NB4 (cell line): ENCODE measurements at regions not wholly inside any gene's neighbourhood (a gene's known extent, or its start where the extent isn't known, plus 50 kb on each side); places are given as distances from the start of the nearest gene placed in this dataset.

Experiments used
- DNase-seq: peaks from one replicate; pipeline ENCODE4 v3.0.0; 2010; ENCODE audit warnings: low read depth
- H3K4me3 ChIP-seq: one replicate; pipeline ENCODE4 v1.5.1; 2011; ENCODE audit warnings: mild to moderate bottlenecking, low read depth, low read length, moderate library complexity
- MYC ChIP-seq: IDR thresholded peaks from 2 replicates; pipeline ENCODE4 v1.6.1; 2011; ENCODE audit warnings: low read depth, low read length
- POLR2A ChIP-seq: IDR thresholded peaks from 2 replicates; pipeline ENCODE4 v1.6.1; 2011; ENCODE audit warnings: mild to moderate bottlenecking; ENCODE audit not compliant: insufficient read length; ENCODE audit errors: extremely low read depth
- TF ChIP-seq, protein P1 (sequence below): IDR thresholded peaks from one replicate; pipeline ENCODE4 v1.5.1; 2012; ENCODE audit warnings: low read depth, low read length
- TF ChIP-seq, protein P2 (sequence below): IDR thresholded peaks from 2 replicates; pipeline ENCODE4 v1.6.1; 2011; ENCODE audit warnings: low read depth, low read length

DNA sequence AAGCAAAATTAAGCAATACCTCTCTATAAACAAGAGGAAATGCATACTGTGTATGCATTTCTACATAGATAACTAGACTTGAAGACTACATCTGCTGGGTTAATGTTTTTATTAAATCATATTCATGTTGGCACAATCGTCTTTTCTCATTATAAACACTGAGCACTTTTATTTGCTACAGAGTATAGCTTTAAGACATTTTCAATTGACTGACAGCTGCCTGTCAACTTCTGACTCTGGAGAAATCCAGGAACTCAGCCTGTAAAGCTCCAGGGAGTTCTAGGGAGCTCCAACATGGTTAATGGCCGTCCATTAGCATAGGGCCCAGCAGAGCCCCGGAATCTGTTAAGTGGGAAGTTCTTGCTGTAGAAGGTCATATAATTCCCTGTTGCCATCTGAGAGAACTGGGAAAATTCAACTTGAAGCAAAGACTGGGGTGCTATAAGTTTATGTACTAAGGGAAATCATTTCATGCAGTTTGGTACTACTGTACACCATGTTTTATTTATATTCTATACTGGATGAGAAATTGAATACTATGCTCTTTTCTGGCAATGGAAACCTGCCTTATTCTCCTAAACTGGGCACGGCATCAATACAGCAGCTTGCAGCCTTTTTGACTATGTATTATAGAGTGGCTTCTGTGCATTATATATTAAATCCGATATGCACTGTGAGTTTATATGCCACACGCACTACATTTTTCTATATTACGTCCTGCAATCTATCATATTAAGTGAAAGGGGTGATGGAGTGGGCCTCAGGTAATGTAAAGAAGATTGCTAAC, 243.5 kb upstream of the ZNF521 start:
- TF ChIP-seq, protein P1, sequence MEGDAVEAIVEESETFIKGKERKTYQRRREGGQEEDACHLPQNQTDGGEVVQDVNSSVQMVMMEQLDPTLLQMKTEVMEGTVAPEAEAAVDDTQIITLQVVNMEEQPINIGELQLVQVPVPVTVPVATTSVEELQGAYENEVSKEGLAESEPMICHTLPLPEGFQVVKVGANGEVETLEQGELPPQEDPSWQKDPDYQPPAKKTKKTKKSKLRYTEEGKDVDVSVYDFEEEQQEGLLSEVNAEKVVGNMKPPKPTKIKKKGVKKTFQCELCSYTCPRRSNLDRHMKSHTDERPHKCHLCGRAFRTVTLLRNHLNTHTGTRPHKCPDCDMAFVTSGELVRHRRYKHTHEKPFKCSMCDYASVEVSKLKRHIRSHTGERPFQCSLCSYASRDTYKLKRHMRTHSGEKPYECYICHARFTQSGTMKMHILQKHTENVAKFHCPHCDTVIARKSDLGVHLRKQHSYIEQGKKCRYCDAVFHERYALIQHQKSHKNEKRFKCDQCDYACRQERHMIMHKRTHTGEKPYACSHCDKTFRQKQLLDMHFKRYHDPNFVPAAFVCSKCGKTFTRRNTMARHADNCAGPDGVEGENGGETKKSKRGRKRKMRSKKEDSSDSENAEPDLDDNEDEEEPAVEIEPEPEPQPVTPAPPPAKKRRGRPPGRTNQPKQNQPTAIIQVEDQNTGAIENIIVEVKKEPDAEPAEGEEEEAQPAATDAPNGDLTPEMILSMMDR: no peak
- TF ChIP-seq POLR2A (no peak), MYC (no peak)
- TF ChIP-seq, protein P2, sequence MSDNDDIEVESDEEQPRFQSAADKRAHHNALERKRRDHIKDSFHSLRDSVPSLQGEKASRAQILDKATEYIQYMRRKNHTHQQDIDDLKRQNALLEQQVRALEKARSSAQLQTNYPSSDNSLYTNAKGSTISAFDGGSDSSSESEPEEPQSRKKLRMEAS: no peak
- DNase-seq: no peak

DNA sequence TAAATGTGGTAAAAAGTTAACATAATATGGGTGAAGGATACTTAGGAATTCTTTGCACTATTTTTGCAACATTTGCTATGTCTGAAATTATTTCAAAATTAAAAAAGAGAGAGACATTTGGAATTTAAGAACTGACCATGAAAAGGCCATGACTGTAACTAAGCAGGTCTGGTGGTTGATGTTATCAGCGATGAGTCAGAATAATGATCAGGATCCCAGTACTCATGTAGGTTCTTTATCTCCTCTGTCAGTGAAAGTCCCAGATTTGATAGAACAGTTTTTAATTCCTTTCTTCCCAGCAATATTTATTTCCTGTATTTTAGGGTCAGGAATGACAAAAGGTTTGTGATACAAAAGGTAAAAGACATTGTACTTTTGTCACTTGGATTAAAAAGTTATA, 242.4 kb upstream of the ZNF521 start:
- no peak overlapping the region for H3K4me3 ChIP-seq
- no peak for DNase-seq
- TF ChIP-seq, protein P1: no peak
- no peak for TF ChIP-seq POLR2A
- TF ChIP-seq MYC: no peak
- TF ChIP-seq, protein P2: no peak

More for the DNA sequence above, 243.5 kb upstream of the ZNF521 start:
- H3K4me3 ChIP-seq: no peak overlapping the region

DNA sequence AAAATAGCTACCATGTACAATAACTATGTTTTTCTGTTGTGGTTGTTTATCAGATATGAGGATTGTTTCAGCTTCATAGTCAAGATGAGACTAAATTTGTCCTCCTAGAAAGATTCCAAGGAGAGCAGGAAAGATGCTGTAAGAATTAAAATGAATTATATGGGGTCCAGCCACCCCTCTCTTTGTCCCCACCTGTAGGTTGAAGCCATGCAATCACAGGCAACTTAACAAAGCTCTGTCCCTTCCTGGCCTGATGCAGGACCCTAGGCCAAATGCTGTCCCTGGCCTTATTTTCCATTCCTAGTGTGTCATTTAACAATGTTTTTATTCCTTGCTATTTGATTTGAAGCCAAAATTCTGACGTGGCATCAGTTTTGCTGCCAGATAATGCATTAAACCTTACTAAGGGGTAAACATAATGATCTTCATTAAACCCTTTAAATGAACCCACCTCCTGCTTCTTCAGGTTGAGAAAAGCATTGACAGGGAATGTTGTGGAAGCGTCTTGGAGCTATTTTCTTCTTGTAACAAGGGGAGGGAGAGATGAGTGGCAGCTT, 240.9 kb upstream of the ZNF521 start:
- no peak overlapping the region for H3K4me3 ChIP-seq
- TF ChIP-seq, protein P1: no peak
- TF ChIP-seq, protein P2: no peak
- TF ChIP-seq MYC: no peak
- TF ChIP-seq POLR2A: no peak
- DNase-seq: no peak

GRCh38 chr18:25590456-25590855, 238.5 kb upstream of the ZNF521 start:
- no peak for TF ChIP-seq MYC
- no peak for DNase-seq
- no peak overlapping the region for H3K4me3 ChIP-seq

DNA sequence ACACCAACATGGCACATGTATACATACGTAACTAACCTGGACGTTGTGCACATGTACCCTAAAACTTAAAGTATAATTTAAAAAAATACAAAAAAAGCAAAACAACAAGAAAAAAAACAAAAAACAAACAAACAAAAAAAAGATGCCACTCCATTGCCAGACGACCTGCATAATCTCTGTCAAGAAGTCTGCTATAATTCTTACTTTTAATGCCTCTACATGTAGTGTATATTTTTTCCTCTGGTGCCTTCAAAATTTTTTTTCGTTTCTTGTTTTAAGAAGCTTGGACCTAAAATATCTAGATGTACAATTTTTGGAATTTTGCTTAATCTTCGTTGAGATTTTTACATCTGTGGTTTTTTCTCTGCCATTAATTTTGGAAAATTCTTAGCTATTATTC, 235.6 kb upstream of the ZNF521 start:
- no peak for DNase-seq
- TF ChIP-seq POLR2A (no peak), MYC (no peak)
- TF ChIP-seq, protein P1: no peak
- TF ChIP-seq, protein P2: no peak
- H3K4me3 ChIP-seq: no peak overlapping the region

DNA sequence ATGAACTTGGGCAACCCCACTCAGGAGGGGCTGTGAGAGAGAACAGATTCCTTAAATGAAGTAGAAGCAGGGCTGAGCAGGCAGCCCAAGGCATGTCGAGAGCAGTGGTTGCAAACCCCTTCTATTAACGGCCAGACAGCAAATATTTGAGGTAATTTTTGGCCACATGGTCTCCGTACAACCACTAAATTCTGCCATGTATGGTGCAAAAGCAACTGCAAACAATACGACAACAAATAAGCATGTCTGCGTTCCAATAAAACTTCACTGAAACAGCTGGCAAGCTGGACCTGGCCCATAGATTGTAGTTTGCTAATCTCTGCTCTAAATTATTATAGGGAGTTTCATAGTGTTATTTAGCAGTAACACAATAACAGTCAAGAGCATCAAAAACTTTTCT, 217.0 kb upstream of the ZNF521 start:
- no peak for DNase-seq
- TF ChIP-seq, protein P2: no peak
- TF ChIP-seq POLR2A: no peak
- no peak for TF ChIP-seq MYC
- TF ChIP-seq, protein P1: no peak
- H3K4me3 ChIP-seq: no peak overlapping the region
